Activated CD4-positive, CD25-positive, alpha-beta regulatory T cell (primary cell): ENCODE measurements at regions not wholly inside any gene's neighbourhood (a gene's known extent, or its start where the extent isn't known, plus 50 kb on each side); places are given as distances from the start of the nearest gene placed in this dataset.

Source experiments
- DNase-seq, 4 experiments: peaks; one replicate each; lab custom pipeline; 2025; lab: John Stamatoyannopoulos, UW

- no peak for DNase-seq
These were observed 247.7 kb upstream of the MGMT start for GRCh38 chr10:129219364-129219763.

DNA sequence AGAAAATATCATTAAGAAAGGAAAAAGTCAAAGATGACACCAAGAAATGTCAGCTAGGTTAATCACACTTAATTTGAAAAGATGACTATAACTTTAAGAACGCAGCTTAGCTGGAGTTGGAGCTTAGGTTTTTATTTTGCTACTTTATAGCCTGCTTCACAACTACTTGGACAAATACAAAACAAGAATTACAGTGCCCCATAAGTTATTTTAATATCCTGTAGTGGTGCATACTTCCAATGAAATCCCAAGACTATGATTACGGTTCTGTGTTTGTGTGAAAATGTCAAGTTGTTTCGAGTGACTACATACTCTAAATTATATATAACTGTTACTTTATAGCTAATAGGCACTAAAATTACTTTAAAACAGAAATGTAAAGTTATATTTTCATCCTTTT lies 244.6 kb upstream of the MGMT start:
- DNase-seq: no peak

GRCh38 chr10:129223363-129223762 lies 243.7 kb upstream of the MGMT start:
- no peak for DNase-seq

DNA sequence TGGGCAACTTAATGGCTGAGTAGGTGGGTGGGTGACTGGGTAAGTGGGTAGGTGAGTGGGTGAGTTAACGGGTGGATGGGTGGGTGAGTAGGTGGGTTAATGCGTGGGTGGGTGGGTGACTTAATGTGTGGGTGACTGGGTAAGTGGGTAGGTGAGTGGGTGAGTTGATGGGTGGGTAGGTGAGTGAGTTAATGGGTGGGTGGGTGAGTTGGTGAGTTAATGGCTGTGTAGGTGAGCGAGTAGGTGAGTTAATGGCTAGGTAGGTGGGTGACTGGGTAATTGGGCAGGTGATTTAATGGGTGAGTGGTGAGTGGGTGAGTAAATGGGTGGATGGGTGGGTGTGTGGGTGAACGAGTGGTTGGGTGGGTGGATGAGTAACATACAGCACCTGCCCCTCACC lies 243.0 kb upstream of the MGMT start:
- DNase-seq: no peak

- no peak for DNase-seq
These were observed 235.2 kb upstream of the MGMT start for GRCh38 chr10:129231821-129232220.

DNA sequence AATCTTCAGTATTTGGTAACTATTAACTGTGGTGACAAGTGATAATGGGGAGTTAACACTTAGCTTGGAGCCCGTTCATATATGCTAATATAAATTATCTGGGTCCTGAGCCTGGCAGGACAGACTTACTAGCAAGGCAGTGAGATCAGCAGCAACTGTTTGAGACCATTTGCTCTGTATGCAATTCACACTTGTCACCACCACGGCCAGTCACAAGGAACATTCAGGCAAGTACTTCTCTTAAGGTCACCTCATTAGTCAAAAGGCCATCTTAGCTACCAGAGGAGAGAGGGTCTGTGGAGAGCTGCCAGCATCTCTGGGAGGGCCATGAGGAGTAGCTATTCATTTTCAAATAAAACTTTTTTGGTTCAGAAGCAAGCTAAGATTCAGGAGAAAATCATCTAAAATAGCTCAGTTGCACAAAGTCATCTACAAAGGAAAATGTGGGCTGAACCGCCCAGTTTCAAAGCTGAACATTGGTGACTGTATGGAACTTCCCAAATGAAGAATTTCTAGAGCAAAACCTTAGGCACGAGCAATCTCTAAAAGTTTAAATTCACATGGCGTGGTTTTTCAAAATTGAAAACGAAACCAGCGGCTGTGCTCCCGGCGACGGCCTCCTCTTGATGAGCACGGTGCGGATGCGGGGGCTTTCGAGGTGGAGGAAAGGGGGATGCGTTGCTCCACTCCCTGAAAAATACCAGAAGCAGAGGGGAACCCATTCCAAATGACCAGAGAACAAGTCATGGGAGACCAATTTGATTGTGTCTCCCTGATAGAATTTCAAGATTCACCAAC lies 233.5 kb upstream of the MGMT start:
- no peak for DNase-seq

DNA sequence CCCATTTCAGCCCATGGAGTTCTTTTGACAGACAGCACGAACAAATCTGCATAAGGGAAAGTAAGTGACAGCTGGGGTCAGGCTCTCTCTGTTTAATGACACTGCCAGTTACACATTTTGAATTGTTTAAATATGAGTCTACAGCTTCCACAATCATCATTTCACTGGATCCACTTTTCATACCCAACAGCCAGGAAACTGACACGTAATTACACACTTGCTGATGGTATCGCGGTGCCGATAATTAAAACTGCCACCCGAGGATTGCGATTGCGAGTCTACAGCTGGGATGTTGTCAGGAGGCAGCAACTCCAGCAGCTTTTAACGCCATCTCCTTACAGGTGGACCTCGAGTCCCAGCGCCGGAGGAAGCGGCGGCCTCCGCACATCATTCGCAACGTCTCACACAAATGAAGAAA lies 230.8 kb upstream of the MGMT start:
- DNase-seq: no peak

DNA sequence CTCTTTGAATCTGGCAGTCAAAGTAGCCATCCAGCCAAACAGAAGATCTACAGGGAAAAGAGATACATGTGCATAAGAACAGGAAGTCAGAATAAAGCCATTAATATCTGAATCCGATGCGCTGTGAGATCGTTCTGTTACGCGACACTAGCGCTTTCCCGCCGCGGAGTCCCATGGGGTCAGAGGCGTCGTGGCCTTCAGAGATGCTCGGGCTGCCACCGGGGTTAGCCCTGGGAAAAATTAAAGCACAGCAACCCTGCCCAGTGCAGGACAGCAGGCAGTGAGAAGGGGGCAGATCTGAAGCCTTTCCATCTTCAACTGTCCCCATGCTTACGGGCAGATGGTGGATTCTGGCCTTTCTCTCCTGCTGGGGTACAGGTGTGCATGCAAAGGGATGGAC lies 225.6 kb upstream of the MGMT start:
- no peak for DNase-seq

- no peak for DNase-seq
These were observed 222.7 kb upstream of the MGMT start for GRCh38 chr10:129244298-129244697.

- DNase-seq: no peak
These were observed 222.3 kb upstream of the MGMT start for GRCh38 chr10:129244757-129245156.

GRCh38 chr10:129253161-129253864 lies 213.7 kb upstream of the MGMT start:
- no peak for DNase-seq

DNA sequence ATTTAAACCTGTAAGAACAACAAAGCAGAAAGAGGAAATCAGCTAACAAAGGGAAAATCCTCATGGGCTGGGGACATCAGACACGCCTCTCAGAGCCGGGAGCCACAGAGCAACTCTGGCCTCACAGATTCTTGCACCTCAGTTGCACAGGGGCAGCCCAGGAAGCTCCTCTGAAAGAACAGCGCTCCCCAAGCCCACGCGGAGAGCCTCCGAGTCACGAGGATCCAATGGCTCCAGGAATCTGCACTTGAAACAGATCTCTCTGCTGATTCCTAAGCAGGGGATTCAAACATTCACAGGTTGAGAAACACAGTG lies 213.2 kb upstream of the MGMT start:
- no peak for DNase-seq

DNA sequence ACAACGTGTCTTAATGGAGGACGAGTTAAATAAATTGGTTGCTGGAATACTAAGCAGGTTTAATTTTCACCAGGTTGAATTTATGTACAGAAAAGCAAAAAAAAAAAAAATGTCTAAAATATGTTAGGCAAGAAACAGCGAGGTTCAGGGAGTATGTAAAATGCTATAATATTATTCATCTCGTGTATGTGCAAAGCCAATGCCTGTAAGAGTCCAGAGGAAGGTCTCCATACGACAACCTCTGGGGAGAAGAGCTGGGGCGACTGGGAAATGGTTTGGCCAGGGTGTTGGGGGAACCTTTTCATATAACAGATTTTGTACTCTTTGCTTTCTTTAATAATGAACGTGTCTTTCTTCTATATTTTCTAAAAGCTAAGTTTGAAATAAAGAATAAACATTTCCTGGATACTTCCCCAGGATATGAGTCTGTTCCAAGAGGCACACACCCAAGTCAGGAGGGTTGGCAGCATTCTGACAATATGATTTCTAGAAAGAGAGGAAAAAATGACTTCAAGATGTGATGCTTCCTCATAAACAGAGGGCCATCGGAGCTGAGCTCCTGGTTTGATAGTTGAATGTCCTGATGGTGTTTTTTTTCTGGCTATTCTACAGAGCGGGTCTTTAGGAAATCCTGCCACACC lies 208.6 kb upstream of the MGMT start:
- DNase-seq: no peak

DNA sequence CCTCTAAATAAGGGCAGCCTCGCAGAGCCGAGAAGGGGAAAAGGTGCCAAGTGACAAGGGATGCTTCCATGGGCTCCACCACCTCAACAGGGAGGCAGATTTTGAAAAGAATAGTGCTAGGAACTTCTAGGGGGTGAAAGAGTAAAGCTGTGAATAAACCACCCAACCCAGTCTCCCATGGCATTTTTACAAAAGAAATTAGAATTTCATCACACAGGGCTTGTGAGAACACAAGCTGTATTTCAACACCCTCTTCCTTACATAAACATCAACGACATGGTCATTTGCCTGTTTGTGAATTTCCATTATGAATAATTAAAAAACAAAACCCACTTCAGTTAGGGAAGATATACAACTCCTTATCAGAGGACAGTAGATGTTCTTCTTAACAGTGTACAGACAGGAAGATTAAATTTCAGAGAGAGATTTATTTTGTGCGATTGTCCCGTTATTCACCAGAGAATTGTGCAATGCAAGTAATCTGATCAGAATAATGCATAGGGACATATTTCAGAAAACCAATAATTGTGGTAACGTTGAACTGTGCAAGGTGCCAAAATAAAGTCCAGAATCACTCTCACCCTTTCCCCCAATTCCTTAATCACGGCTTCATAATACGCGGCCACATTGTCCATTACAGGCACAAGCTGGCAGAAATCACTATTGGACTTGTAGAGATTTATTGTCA lies 207.8 kb upstream of the MGMT start:
- no peak for DNase-seq

DNA sequence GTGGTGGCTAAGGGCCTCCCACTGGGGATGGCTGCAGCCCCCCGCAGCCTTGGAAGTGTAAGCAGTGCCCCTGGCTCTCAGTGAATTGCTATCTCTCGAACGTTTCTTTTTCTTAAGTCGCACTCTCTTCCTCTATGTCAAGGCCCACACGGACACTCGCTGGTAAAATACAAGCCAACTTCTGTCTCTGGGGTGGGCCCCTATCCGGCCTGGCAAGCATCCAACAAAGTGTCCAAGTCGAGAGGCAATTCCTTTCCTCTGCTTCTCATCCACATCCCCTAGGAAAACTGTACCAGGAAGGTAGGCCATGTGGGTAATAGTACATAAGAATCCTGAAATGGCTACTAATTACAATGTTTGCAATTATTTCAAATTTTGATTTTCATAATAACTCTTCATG lies 194.9 kb upstream of the MGMT start:
- no peak for DNase-seq

DNA sequence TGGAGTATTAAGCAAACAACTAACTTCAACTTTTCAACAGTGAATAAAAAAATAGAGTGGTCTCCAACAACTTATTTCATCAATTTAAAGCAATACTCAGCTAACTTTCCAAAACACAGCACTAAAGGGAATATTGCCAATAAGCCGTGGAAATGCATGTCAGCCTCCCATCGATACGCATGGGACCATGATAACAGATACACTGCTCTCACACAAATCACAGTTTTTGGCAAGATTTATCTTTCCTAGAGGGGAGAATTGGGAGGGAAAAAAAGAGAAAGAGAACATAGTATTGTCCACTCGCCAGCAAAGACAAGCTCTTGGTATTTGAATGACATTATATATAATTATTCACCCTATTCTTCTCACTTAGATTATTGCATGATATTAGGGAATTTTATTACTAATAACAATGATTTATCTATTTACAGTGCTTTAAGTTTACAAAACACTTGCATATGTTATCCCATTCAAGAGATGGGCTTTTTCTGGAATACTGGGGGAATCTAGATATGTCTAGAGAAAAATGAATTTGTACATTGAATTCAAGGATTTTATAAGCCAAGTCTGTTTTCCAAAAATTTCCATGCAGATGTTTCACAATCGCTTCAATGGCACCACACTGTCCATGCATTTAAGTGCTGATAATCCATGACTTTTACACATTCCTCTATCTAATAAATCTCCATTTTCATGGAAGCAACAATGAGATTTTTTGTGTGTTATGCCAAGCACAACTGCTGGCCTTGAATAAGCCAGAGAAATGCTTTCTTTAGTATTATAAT lies 194.0 kb upstream of the MGMT start:
- no peak for DNase-seq

DNA sequence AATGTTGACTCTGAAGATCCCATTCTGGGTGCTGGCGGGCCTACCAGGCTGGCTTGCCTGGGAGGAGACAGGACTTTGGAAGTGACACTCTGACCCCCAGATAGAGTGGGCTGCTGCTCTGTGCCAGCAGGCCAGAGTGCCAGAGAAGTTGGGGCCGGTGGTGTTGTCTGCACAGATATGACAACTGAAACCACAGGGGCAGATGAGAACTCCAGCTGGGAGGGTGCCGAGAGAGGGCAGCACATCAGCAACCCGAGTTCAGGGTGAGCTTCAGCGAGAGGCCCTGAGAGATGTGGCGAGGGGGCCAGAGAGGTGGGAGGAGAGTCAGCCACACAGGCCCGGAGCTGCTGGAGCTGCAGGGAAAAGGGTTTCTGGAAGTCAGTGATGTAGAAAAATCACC lies 193.2 kb upstream of the MGMT start:
- no peak for DNase-seq

- DNase-seq: no peak
These were observed 192.1 kb upstream of the MGMT start for GRCh38 chr10:129274748-129275474.

DNA sequence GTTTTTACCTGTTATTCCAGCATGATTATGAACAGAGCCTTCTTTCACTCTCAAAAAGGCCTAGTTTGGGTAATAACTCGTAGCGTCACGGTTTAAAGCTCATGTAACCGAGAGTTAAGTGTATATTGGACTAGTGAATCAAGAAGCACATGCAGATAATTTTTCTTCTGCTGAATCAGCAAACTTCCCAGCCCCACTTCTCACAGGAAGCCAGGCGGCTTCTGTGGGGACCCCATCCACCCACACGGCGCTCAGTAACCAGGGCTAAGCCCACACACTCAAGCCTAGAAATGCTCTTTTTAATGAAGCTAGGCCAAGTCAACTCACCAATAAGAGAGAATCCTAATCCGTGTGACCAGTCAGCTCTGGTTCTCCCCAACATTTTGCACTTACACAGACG lies 191.2 kb upstream of the MGMT start:
- no peak for DNase-seq

GRCh38 chr10:129277084-129277483 lies 190.0 kb upstream of the MGMT start:
- no peak for DNase-seq

- DNase-seq: no peak
These were observed 189.2 kb upstream of the MGMT start for GRCh38 chr10:129277841-129278240.
